ENCODE measurements at regions not wholly inside any gene's neighbourhood (a gene's known extent, or its start where the extent isn't known, plus 50 kb on each side); places are given as distances from the start of the nearest gene placed in this dataset.

DNA sequence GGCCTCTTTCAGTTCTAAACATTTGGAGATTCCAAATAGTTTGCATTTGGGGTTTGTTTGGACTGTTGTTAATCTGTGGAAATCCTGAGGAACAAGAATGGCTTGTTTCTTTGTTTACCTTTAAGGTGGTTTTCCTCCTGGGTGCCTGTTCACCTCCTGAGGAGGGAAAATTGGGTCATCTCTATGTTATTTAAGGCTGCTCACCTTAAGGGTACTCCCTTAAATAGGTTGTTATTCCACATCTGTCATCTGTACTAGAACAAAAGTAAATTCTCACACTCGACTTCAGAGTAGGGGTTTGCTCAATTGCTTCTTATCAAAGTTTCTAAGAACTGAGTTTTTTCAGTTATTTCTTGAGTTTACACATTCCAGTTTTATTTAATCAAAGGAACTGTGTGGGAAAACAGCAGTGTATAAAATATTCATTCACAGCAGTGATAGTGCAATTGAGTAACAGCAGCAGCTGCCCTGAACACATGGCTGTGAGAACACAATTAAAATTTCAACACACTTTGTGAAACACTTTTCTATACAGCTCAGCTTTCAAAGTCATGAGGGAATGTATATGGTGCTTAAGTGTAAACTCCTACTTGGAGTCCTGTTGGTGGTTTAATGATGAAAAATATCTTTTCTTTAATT, 238.5 kb upstream of the PGRMC2 start:
- Histone ChIP-seq H3K4me1 (ENCODE audit: insufficient read depth, low read length, poor library complexity, severe bottlenecking) (no peaks in the 10 kb centered on the region), H3K79me2 (ENCODE audit: insufficient read depth, low read depth, low read length) (no peaks in the 10 kb centered on the region), H3K9me3 (ENCODE audit: low read length) (no peaks in the 10 kb centered on the region), H3K36me3 (ENCODE audit: insufficient read depth, low read length) (no peaks in the 10 kb centered on the region), H2AFZ (ENCODE audit: low read length) (no peak overlapping the region), H3K27ac (ENCODE audit: low read depth, low read length, poor library complexity, severe bottlenecking) (no peak overlapping the region), H3K4me3 (ENCODE audit: low read depth, low read length, poor library complexity, severe bottlenecking) (no peak overlapping the region), H3K4me2 (ENCODE audit: low read length) (no peak overlapping the region), H4K20me1 (ENCODE audit: insufficient read depth, low read length) (no peaks in the 10 kb centered on the region), H3K9me2 (ENCODE audit: insufficient read depth, low read length) (no peaks in the 10 kb centered on the region)
- POLR2A ChIA-PET: interaction anchor here (0.6 kb wide), 1 partner anchor 605 kb away, joined by 3 read pairs; no protein-coding TSS in a partner anchor
- no TSS peak for BruUV-seq (replicated peaks)
- CTCF ChIA-PET (ENCODE audit: unreplicated experiment): no interaction called here
- TF ChIP-seq CTCF (conservative IDR thresholded peaks at IDR 0.05; ENCODE audit: low read length) (no peak), EZH2phosphoT487 (IDR thresholded peaks at IDR 0.05; ENCODE audit: borderline replicate concordance, low read depth, low read length) (no peak)
- no peak for DNase-seq (ENCODE audit: low spot score)
- intact Hi-C loops (cut with micrococcal nuclease; ENCODE audit: unreplicated experiment): no loop called here

GRCh38 chr4:128525387-128525786, 237.8 kb upstream of the PGRMC2 start:
- no peak for DNase-seq (ENCODE audit: low spot score)
- no peaks in the 10 kb centered on the region for H3K36me3 ChIP-seq (ENCODE audit: insufficient read depth, low read length)
- no peaks in the 10 kb centered on the region for H3K79me2 ChIP-seq (ENCODE audit: insufficient read depth, low read depth, low read length)
- H3K4me3 ChIP-seq (ENCODE audit: low read depth, low read length, poor library complexity, severe bottlenecking): no peak overlapping the region
- no peaks in the 10 kb centered on the region for H3K9me3 ChIP-seq (ENCODE audit: low read length)
- no peak overlapping the region for H3K27ac ChIP-seq (ENCODE audit: low read depth, low read length, poor library complexity, severe bottlenecking)
- TF ChIP-seq EZH2phosphoT487 (IDR thresholded peaks at IDR 0.05; ENCODE audit: borderline replicate concordance, low read depth, low read length) (no peak), CTCF (conservative IDR thresholded peaks at IDR 0.05; ENCODE audit: low read length) (no peak)
- H2AFZ ChIP-seq (ENCODE audit: low read length): no peak overlapping the region
- H4K20me1 ChIP-seq (ENCODE audit: insufficient read depth, low read length): no peaks in the 10 kb centered on the region
- no peak overlapping the region for H3K4me2 ChIP-seq (ENCODE audit: low read length)
- POLR2A ChIA-PET: no interaction called here
- intact Hi-C loops (cut with micrococcal nuclease; ENCODE audit: unreplicated experiment): no loop called here
- no peaks in the 10 kb centered on the region for H3K9me2 ChIP-seq (ENCODE audit: insufficient read depth, low read length)
- no TSS peak for BruUV-seq (replicated peaks)
- no peaks in the 10 kb centered on the region for H3K4me1 ChIP-seq (ENCODE audit: insufficient read depth, low read length, poor library complexity, severe bottlenecking)
- CTCF ChIA-PET (ENCODE audit: unreplicated experiment): no interaction called here

GRCh38 chr4:128524311-128524710, 236.7 kb upstream of the PGRMC2 start:
- TF ChIP-seq CTCF (conservative IDR thresholded peaks at IDR 0.05; ENCODE audit: low read length) (no peak), EZH2phosphoT487 (IDR thresholded peaks at IDR 0.05; ENCODE audit: borderline replicate concordance, low read depth, low read length) (no peak)
- H4K20me1 ChIP-seq (ENCODE audit: insufficient read depth, low read length): no peaks in the 10 kb centered on the region
- DNase-seq (ENCODE audit: low spot score): no peak
- H3K36me3 ChIP-seq (ENCODE audit: insufficient read depth, low read length): no peaks in the 10 kb centered on the region
- H2AFZ ChIP-seq (ENCODE audit: low read length): no peak overlapping the region
- H3K4me1 ChIP-seq (ENCODE audit: insufficient read depth, low read length, poor library complexity, severe bottlenecking): no peaks in the 10 kb centered on the region
- no peaks in the 10 kb centered on the region for H3K9me2 ChIP-seq (ENCODE audit: insufficient read depth, low read length)
- H3K27ac ChIP-seq (ENCODE audit: low read depth, low read length, poor library complexity, severe bottlenecking): no peak overlapping the region
- no peak overlapping the region for H3K4me2 ChIP-seq (ENCODE audit: low read length)
- no TSS peak for BruUV-seq (replicated peaks)
- CTCF ChIA-PET (ENCODE audit: unreplicated experiment): no interaction called here
- POLR2A ChIA-PET: interaction anchor here (0.6 to 0.7 kb wide), 2 partner anchors 13 to 241 kb away, joined by 3 to 4 read pairs; no protein-coding TSS in a partner anchor
- intact Hi-C loops (cut with micrococcal nuclease; ENCODE audit: unreplicated experiment): no loop called here
- H3K9me3 ChIP-seq (ENCODE audit: low read length): no peaks in the 10 kb centered on the region
- H3K79me2 ChIP-seq (ENCODE audit: insufficient read depth, low read depth, low read length): no peaks in the 10 kb centered on the region
- no peak overlapping the region for H3K4me3 ChIP-seq (ENCODE audit: low read depth, low read length, poor library complexity, severe bottlenecking)
